GM21723 (cell line): ENCODE measurements at regions not wholly inside any gene's neighbourhood (a gene's known extent, or its start where the extent isn't known, plus 50 kb on each side); places are given as distances from the start of the nearest gene placed in this dataset.
A peak's percentile ranks its signal among the peaks of the same experiment; 100 is the strongest.

Experiments used
- ATAC-seq: cut with Tn5 transposase; IDR thresholded peaks from one replicate; pipeline ENCODE4 v1.9.1; 2021; ENCODE audit warnings: mild to moderate bottlenecking, moderate library complexity; ENCODE audit not compliant: unreplicated experiment

DNA sequence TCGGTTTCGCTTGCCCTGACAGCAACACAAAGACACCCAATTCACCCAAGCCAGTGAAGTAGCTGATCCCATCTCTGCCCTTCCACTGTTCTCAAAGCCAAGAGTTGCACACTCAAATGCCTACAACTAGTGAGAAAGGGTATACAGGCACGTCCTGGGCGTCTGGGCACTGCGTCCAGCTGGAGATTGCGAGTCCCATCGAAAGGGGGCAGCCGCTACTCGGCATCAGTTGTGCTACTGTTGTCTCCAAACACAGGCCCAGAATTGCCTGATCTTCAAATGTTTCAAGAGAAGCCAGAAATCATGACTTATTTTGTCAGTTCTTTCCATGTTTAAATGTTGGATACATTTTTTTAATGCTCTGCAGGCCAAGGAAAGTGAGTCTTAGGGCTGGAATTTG is 487.8 kb downstream of the BCOR start:
- no peak for ATAC-seq

DNA sequence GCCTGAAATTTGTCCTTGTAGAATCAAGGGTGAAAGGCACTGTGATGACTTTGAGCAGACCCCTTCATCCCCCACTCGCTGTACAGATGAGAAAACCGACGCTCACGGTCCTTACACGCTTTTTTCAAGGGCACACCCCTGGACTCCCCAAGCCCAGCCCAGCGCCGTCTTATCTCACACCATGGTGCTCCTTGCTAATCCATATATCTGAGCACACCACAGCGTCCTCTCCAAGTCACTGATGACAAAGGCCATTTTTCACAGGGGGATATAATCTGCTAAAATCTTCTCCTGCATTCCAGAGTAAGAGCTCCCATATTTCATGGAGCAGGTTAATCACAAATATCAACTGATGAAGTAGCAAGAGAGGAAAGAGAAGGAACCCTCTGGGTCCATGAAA is 486.3 kb downstream of the BCOR start:
- ATAC-seq, result no peak

DNA sequence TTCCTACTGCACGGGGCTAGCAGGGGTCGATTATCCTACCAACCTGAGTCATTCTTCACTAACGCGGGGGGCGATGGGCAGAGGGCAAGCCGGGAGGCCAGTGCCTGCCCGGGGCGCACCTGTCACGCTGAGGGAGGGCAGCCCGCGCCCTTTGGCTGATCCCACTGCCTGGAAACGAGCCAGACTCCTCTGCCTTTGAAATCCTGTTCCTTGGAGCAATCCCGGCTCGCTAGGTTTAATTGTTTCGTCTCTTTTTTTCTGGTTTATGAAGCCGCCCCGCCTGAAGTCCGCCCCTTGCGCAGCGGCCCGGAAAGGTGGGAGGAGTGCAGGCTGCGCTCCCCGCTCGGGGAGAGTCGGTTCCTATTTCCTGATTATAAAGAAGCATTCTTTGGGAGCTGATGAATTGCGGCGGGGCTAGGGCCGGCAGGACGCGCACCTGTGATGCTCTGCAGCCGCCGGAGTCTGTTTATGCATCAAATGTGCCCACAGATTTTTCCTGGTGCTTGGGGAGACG is 484.2 kb downstream of the BCOR start:
- no peak for ATAC-seq

DNA sequence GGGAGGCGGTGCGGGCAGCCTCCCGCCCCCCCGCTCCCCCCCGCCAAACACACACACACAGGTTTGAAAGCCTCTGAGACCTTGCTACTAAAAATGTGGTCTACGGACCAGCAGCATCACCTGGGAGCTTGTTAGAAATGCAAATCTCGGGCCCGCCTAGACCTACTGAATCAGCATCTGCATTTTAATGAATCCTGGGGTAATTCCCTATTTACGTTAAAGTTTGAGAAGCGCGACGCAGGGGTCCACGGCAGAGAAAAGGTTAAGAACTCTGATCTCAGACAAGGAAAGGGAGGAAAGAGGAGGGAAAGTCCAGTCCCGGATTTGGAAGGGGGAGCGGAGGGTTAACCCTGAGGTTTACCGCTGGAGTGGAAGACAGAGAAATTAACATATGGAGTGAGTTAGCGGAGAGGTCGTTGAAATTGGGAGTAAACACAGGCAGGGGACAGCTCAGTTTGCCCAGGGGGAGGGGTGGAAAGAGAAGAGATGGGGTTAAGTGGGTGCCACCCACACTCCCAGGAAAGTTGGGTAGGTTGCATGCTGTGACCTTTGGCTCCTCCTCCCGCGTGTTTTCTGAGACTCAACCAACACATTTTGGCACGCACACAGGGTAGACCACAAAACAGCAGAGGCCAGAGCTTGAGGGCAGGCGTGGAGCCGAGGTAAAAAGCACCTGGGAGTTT is 483.6 kb downstream of the BCOR start:
- ATAC-seq, result no peak

DNA sequence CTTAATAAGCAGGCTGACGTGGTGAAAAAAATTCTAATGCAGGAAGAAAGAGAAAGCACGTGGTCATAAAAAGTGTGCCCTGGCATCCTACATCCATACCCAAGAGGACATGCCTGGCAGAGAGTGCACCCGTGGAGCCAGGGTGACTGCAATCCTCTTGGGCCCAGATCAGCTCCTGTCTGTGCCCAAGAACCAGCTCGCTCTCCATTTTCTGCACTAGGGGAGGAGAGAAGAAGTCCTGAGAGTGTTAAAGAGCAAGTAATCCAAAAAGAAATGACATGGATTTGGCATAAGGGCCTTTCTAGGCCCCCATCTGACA is 483.1 kb downstream of the BCOR start:
- ATAC-seq, result no peak

DNA sequence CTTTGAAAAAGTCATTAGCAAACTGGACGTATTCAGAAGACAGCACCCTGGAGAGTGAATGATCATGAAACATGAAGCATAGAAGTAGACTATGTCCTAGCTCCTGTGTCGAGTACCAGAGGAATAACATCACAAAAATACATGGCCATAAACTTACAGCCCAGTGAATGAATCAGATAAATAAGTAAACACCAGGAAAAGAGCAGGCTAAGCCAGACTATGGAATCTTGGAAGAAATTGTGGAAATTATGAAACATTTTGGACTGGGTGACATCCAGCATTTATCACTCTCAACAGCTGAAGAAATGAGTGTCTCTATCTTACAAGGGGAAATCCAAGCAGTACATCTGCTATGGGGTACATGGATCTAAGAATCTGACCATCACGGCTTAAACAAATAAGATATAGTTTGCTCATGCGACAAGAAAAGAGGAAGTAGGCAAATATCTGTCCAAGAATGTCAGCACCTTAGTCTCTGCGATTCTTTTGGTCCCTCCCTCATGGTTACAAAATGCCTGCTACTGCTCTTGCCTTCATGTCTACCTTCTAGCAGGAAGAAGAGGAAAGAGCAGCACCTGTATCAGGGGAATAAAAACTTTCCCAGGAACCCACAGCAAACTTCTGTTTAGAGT is 481.5 kb downstream of the BCOR start:
- ATAC-seq, result peak; percentile 47

DNA sequence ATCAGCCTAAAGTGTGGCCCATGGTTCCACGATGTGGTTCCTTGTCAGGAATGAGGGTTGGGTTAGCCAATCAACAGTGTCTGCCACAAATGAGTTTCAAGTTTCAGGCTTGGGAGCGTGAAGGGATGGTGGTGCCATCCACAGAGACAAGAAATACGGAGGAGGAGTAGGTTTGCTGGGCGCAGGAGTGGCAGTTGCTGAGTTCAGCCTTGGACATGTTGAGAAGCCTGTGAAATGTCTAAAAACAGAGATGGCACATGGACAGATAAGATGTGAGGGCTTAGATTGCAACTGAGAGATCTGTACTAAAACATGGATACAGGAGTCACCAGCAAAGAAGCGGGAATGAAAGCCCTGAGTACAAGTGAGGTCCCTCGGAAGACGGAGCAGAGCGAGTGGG is 481.0 kb downstream of the BCOR start:
- no peak for ATAC-seq

DNA sequence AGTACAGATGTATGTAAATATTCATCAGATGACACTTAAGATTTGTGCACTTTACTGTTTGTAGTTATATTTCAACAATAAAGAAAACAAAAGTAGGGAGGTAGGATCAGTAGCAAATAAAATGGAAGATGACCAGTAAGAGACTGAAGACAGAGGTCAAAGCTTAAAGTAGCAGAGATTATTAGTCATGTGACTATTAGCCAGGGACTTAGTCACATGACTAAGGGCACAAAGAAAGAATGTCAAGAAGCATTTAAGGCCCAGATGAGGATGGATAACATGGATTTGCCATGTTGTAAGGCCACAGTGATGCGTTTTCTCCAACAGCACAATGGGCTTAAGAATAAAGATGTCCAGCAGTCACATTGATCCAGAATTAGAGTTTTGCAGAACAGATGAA is 479.6 kb downstream of the BCOR start:
- ATAC-seq, result no peak

DNA sequence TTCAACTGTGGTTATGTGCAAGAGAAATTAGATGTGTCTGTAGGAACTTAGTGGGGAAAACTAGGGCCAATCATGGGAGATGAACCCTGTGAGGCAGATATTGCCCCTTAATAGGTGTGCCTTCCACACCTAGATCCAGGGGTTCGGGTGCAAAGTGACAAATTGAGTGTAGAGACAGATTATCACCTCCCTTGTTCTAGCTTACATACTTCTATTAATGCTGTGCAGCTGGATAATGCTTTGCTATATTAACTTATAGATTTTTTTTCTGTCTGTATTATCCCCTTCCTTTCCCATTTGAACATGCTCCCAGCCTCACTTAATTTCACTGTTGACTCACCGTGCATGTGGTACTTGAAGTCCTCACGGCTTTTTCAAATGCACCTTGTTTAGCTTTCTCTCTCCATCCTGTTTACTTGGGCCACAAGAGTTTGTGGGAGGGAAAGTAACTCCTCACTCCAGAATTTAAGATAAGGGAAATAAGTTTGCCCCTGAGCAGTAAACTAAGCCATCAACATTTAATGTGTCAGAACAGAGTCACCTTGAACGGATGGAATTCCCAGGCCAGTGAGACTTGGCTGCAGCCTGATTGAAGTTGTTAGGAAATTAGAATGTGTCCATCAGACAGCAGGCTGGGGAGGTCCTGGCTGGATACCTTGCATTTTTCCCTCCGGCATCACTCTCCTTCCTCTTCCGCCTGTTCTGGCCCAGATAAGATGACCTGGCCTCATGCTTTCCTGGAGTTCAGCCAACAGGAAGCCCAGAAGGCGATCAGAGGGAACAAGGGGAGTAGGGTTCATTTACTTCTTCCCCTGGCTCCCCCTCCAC is 478.4 kb downstream of the BCOR start:
- no peak for ATAC-seq

DNA sequence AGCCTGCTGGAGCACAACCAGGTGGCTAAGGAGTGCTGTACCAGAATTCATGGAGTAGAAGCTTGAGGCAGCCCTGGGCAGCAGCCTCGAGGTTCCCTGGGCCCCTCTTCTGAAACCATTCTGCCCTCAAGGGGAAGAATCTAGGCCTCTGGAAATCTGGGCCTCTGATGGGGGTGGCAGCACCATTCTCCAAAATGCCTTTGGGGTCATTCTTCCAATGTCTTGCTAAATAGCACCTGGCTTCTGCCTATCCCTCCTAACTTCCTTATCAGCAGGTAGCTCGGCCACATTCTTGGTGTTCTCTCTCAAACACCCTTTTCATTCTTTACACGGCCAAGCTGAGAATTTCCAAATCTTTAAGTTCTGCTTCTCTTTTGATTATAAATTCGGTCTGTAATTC is 473.6 kb downstream of the BCOR start:
- no peak for ATAC-seq

DNA sequence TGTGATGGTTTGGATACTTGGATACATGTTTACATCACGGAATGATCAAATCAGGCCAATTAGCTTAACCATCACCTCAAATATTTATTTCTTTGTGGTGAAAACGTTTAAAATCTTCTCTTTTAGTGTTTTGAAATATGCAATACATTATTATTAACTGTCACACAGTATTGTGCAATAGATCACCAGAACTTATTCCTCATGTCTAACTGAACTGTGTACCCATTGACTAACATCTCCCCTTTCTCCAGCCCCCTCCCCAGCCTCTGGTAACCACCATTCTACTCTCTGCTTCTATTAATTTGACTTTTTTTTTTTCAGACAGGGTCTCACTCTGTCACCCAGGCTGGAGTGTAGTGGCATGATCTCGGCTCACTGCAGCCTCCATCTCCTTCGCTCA is 471.9 kb downstream of the BCOR start:
- ATAC-seq, result no peak

DNA sequence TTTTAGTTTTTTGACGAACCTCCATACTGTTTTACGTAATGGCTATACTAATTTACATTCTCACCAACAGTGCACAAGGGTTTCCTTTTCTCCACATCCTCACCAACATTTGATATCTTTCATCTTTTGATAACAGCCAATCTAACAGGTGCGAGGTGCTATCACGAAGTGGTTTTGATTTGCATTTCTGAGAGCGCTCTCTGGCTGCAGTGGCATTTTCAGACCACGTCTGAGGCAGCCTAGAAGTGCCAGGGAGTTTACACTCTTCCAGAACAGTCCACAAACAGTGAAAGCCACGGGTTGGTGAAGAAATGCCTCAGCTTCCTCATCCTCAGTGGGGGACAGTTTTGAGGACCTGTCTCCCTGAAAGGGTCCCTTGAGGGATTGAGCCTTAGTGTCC is 471.0 kb downstream of the BCOR start:
- no peak for ATAC-seq

DNA sequence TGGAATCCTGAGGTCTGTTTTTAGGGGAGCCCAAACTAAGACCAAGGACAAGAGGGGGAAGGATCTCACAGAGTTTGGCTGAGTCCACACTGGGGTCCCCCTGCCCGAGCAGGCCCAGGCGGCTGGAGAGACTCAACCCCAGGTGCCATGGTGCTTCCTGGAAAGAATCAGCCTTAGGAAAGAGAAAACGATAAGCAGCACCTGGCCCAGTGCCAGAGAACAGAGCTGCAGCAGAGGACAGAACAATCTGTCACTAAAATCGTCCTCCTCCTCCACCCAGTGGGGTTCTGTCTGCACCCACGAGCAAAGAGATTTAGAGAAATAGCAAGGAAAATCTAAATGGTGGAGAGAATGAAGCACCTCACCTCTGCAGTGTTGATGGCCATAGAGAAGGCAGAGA is 470.5 kb downstream of the BCOR start:
- ATAC-seq, result no peak

DNA sequence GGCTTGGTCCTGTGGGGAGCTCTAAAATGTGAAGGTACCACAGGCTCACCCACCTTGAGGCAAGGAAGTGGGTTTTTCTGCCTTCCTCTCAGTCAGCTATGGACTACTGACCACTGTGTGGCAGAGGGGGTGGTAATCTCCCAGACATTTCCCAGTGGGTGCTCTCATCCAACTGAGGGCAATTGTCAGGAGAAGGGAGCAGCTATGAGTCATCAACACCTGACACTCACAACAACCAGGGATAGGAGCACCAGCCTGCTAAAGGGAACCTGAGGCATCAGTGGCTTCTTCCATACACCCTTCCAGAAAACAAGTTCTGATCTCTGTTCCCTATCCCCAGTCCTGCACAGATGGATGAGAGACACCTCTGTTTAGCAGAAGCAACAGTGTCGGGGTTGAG is 468.8 kb downstream of the BCOR start:
- no peak for ATAC-seq

DNA sequence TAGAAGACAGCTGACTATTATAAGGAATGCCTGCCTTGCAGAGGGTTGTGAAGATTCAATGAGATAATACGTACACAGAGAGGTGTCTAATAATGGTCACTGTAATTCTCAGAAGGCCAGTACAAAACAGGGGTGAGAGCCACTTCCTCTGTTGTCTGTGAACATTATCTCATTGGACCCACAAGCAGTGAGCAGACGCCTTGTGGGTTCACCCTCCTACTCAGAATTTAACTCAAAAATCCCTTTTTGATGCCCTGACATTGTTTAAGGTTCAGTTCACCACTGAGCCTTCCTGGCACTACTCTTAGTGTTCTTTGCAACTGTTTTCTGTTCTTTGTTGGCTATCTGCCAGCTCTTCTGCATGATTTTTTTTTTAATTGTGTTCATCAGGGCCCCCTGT is 467.4 kb downstream of the BCOR start:
- no peak for ATAC-seq

DNA sequence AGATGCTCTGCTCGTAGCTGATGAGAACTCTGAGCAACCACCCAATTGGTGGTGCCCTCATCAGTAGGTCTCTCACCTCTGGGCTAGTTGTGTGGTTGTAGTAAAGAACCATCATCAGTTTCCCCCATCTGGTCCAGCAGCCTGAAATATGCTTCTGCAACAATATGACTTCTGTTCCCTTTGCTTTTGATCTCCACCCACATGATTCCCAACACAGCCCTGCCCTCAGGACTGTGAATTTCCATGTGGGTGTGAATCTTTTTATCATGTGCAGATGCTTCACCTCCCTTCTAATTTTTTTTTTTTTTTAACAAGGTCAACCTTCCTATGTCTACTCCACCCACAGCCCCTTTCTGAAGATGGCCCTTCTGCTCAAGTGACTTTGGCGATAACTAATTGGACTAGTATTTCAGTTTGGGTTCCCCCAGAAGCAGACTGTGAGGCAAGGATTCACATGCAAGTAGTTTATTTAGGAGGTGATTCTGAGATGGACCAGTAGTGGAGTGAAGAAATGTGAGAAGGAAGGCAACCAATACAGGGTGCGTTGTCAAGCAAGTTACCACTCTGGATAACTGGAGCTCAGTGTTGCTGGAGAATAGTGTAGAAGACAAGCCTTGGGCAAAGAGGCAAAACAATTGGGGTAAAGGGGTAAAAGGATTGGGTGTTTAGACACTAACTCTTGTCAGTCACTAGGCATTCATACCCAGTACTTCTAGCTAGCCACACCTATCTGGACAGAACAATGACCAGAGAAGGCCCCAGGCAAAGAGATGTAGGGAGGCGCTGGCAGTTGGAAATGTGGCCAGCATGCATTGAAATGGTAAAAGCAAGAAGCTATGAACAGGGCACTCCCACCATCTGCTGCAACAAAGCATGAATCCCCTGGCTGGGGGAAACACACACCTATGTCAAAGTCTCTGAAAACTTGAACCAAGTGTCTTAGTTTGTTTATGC is 466.2 kb downstream of the BCOR start:
- no peak for ATAC-seq

DNA sequence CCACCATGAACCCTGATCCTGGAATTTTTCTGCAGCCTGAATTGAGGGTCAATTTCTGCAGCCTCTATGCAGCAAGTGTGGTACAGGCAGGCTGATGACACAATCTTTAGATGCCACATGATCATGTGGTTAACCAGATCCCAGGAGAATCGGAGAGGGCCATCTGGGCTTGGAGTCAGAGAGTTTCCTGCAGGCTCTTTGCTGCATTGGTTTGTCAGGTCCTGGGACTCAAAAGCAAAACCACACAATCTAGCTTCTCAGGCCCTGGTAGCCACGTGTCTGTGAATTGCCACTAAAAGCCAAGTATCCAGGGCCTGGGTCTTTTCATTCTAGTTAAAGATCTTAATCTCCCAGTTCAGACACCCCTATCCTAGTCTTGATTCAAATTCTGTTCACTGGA is 464.5 kb downstream of the BCOR start:
- no peak for ATAC-seq

DNA sequence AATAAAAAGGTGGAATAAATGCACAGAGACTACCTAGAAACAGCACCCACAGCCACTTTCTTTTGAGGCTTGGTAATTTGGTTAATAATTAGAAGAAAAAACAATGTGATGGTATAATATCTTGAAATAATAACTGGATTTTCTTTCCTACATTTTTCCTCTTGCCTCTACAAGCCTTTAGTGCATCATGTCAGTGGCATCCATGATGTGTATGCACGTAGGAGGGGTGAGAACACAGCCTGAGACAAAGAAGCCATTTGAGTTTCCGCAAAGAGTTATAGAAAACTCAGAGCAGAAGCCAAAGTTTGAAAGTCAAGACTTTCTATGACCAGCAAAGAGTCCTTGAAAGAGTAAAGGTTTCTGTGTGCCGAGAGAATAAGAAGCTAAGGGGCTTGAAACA is 461.3 kb downstream of the BCOR start:
- ATAC-seq, result no peak

DNA sequence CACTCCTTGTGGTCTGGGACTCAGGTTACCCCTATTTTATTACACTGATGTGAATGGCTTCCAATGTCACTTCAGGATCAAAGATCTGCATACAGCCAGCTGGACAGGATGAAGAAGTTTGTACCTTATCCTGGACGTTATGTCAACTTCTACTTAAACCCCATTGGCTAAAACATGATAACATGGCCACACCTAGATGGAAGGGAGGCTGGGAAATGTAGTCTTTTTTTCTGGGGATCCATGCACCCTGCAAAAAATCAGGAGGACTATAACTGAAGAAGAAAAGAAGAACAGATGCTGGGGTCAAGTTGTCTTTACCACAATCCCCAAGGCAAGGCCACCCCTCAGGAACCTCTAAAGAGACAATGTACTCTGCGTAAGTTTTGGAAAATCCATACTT is 459.2 kb downstream of the BCOR start:
- no peak for ATAC-seq

DNA sequence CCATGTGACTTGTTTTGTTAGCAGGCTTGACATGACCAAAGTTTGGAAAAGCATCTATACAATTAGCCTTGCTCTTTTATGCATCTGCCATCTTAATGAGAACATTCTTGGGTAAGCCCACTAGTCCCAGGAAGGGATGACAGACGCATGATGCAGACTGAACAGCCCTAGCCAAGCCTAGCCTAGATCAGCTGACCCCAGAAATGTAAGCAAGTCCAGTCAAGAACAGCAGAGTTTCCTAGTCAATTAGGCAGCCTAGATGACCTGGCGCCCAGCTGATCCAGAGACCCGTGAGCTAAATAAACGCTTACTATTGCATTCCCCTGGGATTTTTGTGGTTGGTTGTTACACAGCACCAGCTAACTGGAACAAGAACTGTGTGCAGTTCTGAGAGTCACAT is 457.9 kb downstream of the BCOR start:
- no peak for ATAC-seq

DNA sequence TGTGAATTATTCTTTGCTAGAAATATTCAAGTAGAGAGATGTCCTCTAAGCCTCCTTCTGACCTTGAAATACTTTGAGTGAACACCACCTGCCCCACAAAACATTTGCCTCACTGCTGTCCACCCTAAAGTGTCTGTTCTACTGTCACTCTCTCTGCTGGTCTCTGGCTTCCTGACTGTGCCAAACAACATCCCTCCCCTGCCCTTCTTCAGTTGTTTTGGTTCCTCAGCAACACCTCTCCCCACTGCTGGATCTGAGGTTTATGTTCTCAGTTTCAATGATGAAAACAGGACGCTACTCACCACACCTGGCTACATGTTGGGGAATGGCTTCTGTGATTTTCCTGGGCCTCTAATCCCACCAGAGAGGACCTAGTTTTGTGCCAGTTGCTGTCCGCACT is 456.9 kb downstream of the BCOR start:
- no peak for ATAC-seq
